Omental fat pad (tissue), 3 donors: ENCODE measurements at regions not wholly inside any gene's neighbourhood (a gene's known extent, or its start where the extent isn't known, plus 50 kb on each side); places are given as distances from the start of the nearest gene placed in this dataset.
"Not testable (repeated sequence)": the region's sequence is repeated elsewhere in the genome, so short reads cannot be mapped to it uniquely, and the experiment has no call there.

Experiments
- ATAC-seq: fragments of 150-250 bp; one replicate; pipeline ENCODE4 v1.9.1; 2016; ENCODE audit warnings: mild to moderate bottlenecking, moderate library complexity; ENCODE audit not compliant: low FRiP score
- DNase-seq: peaks from one replicate; pipeline ENCODE4 v3.0.0-alpha.2; 2019; ENCODE audit warnings: low spot score
- CTCF ChIP-seq, 3 donors: fragments of 450-650 bp; IDR thresholded peaks; one replicate each; pipeline ENCODE4 v1.5.1; 2016 to 2017; ENCODE audit warnings: antibody characterized with exemption in 3 of 3, mild to moderate bottlenecking in 3 of 3, moderate library complexity in 2 of 3

- TF ChIP-seq CTCF (IDR thresholded peaks at IDR 0.05), result no peak
- DNase-seq (no peak), ATAC-seq (no peak)
Measured at GRCh38 chr2:242075168-242075567, 205.6 kb downstream of the RTP5 start.

GRCh38 chr2:242075696-242076095 is 206.2 kb downstream of the RTP5 start:
- no peak for TF ChIP-seq CTCF (IDR thresholded peaks at IDR 0.05)
- no peak for ATAC-seq
- DNase-seq, result no peak

GRCh38 chr2:242076184-242076583 is 206.7 kb downstream of the RTP5 start:
- not testable (repeated sequence) for DNase-seq, ATAC-seq

- ATAC-seq, DNase-seq: not testable (repeated sequence)
Measured at GRCh38 chr2:242078426-242078825, 208.9 kb downstream of the RTP5 start.

- not testable (repeated sequence) for ATAC-seq, DNase-seq
Measured at GRCh38 chr2:242079792-242080191, 210.3 kb downstream of the RTP5 start.

- not testable (repeated sequence) for DNase-seq, ATAC-seq
Measured at GRCh38 chr2:242080575-242081214, 211.2 kb downstream of the RTP5 start.

- DNase-seq, ATAC-seq: not testable (repeated sequence)
Measured at GRCh38 chr2:242084034-242084433, 214.5 kb downstream of the RTP5 start.

GRCh38 chr2:242085024-242085674 is 215.6 kb downstream of the RTP5 start:
- DNase-seq, ATAC-seq: not testable (repeated sequence)

GRCh38 chr2:242085941-242086621 is 216.6 kb downstream of the RTP5 start:
- no peak for TF ChIP-seq CTCF (IDR thresholded peaks at IDR 0.05)
- ATAC-seq (no peak), DNase-seq (no peak)

- not testable (repeated sequence) for DNase-seq
- ATAC-seq, result peak; percentile 69
Measured at GRCh38 chr2:242088044-242088443, 218.5 kb downstream of the RTP5 start.
